ENCODE measurements at regions not wholly inside any gene's neighbourhood (a gene's known extent, or its start where the extent isn't known, plus 50 kb on each side); places are given as distances from the start of the nearest gene placed in this dataset.

GRCh38 chr7:50865450-50865849, 82.8 kb upstream of the GRB10 start:
- TF ChIP-seq CTCF (IDR thresholded peaks at IDR 0.05) = no peak
- TF ChIP-seq, protein P1, sequence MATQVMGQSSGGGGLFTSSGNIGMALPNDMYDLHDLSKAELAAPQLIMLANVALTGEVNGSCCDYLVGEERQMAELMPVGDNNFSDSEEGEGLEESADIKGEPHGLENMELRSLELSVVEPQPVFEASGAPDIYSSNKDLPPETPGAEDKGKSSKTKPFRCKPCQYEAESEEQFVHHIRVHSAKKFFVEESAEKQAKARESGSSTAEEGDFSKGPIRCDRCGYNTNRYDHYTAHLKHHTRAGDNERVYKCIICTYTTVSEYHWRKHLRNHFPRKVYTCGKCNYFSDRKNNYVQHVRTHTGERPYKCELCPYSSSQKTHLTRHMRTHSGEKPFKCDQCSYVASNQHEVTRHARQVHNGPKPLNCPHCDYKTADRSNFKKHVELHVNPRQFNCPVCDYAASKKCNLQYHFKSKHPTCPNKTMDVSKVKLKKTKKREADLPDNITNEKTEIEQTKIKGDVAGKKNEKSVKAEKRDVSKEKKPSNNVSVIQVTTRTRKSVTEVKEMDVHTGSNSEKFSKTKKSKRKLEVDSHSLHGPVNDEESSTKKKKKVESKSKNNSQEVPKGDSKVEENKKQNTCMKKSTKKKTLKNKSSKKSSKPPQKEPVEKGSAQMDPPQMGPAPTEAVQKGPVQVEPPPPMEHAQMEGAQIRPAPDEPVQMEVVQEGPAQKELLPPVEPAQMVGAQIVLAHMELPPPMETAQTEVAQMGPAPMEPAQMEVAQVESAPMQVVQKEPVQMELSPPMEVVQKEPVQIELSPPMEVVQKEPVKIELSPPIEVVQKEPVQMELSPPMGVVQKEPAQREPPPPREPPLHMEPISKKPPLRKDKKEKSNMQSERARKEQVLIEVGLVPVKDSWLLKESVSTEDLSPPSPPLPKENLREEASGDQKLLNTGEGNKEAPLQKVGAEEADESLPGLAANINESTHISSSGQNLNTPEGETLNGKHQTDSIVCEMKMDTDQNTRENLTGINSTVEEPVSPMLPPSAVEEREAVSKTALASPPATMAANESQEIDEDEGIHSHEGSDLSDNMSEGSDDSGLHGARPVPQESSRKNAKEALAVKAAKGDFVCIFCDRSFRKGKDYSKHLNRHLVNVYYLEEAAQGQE (IDR thresholded peaks at IDR 0.05; ENCODE audit: insufficient read depth in 1 of 2, low read depth in 2 of 2, low read length in 1 of 2) = no peak
- no peak for TF ChIP-seq POLR2AphosphoS5 (IDR thresholded peaks at IDR 0.05; ENCODE audit: low read depth, low read length)
- no peak for TF ChIP-seq SIN3A (IDR thresholded peaks at IDR 0.05; ENCODE audit: borderline replicate concordance, insufficient read depth, low read depth, low read length)
